Ishikawa (cell line): ENCODE measurements at regions not wholly inside any gene's neighbourhood (a gene's known extent, or its start where the extent isn't known, plus 50 kb on each side); places are given as distances from the start of the nearest gene placed in this dataset.

Source experiments
- CEBPB ChIP-seq: IDR thresholded peaks from 2 replicates; pipeline ENCODE4 v1.6.1; 2012
- EP300 ChIP-seq: IDR thresholded peaks from 2 replicates; pipeline ENCODE4 v1.6.1; 2012; ENCODE audit warnings: borderline replicate concordance
- RAD21 ChIP-seq: IDR thresholded peaks from 2 replicates; pipeline ENCODE4 v1.6.1; 2012; ENCODE audit warnings: low read depth
- REST ChIP-seq: IDR thresholded peaks from 2 replicates; pipeline ENCODE4 v1.6.1; 2012; ENCODE audit warnings: low read depth, mild to moderate bottlenecking
- TAF1 ChIP-seq: IDR thresholded peaks from 2 replicates; pipeline ENCODE4 v1.6.1; 2012; ENCODE audit warnings: low read depth, mild to moderate bottlenecking
- TCF12 ChIP-seq: IDR thresholded peaks from 2 replicates; pipeline ENCODE4 v1.6.1; 2012; ENCODE audit warnings: low read depth
- YY1 ChIP-seq: IDR thresholded peaks from 2 replicates; pipeline ENCODE4 v1.6.1; 2012; ENCODE audit warnings: low read depth

- TF ChIP-seq EP300 (no peak), RAD21 (no peak), CEBPB (no peak), REST (no peak), TAF1 (no peak), TCF12 (no peak), YY1 (no peak)
These were observed 137.0 kb upstream of the KCNJ15 start for GRCh38 chr21:38119793-38120192.
